ENCODE measurements at regions not wholly inside any gene's neighbourhood (a gene's known extent, or its start where the extent isn't known, plus 50 kb on each side); places are given as distances from the start of the nearest gene placed in this dataset.
"Not testable (repeated sequence)": the region's sequence is repeated elsewhere in the genome, so short reads cannot be mapped to it uniquely, and the experiment has no call there.

DNA sequence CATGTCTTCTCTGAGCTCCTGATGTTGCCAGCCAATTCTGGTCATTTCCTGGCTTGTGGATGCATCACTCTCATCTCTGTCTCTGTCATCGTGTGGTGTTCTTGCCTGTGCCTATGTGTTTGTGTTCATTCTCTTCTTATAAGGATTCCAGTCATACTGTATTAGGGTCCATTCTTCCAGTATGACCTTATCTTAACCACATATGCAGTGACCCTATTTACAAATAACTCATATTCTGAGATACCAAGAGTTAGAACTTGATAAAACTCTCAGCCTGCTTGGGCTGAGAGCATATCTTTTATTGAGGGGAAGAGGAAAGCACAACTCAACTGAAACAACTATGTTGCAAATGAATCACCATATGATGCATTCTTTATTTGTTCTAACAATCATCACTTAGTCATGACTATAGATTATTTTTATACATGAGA, 189.0 kb upstream of the ANXA10 start:
- H3K4me2 ChIP-seq (ENCODE audit: insufficient read depth, low read length), result peak overlapping the region; percentile 59
- no peaks in the 10 kb centered on the region for H3K9me3 ChIP-seq (ENCODE audit: low read depth, low read length)
- H3K36me3 ChIP-seq (ENCODE audit: insufficient read depth, low read length), result no peaks in the 10 kb centered on the region
- peak; percentile 15 for DNase-seq (ENCODE audit: insufficient read length, low spot score, missing footprints)
- H2AFZ ChIP-seq (ENCODE audit: low read length), result peak overlapping the region; percentile 53
- TF ChIP-seq CTCF (IDR thresholded peaks at IDR 0.05; ENCODE audit: extremely low read depth, low read depth, low read length), result no peak
- H3K79me2 ChIP-seq (ENCODE audit: insufficient read depth, low read length), result no peaks in the 10 kb centered on the region
- no peaks in the 10 kb centered on the region for H4K20me1 ChIP-seq (ENCODE audit: insufficient read depth, low read length)
- H3K4me3 ChIP-seq (ENCODE audit: insufficient read depth, low read length), result peak overlapping the region; percentile 15
- H3K27me3 ChIP-seq (ENCODE audit: insufficient read depth, low read length), result no peaks in the 10 kb centered on the region
- H3K4me1 ChIP-seq (ENCODE audit: insufficient read depth, low read length), result peaks cover 9% of the 10 kb centered on the region
- peak overlapping the region; percentile 66 for H3K27ac ChIP-seq (ENCODE audit: low read depth, low read length)

DNA sequence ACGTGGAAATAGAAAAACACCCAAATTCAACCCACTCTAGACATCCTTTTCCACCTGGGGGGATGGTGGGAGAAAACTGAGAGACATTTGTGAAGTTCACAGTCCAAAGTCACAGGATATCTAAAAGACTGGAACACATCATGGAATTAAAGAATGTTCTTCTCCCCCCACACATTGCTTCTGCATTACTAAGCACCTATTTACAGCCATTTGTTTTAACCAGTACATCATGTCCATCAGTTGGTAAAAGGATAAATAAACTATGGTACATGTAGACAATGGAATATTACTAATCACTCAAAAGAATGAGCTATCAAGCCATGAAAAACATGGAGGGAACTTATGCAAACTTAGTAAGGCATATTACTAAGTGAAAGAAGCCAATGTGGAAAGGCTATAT, 185.5 kb upstream of the ANXA10 start:
- no peaks in the 10 kb centered on the region for H3K27me3 ChIP-seq (ENCODE audit: insufficient read depth, low read length)
- H2AFZ ChIP-seq (ENCODE audit: low read length), result peak overlapping the region; percentile 25
- H4K20me1 ChIP-seq (ENCODE audit: insufficient read depth, low read length), result no peaks in the 10 kb centered on the region
- no peaks in the 10 kb centered on the region for H3K36me3 ChIP-seq (ENCODE audit: insufficient read depth, low read length)
- H3K27ac ChIP-seq (ENCODE audit: low read depth, low read length), result no peak overlapping the region
- H3K9me3 ChIP-seq (ENCODE audit: low read depth, low read length), result no peaks in the 10 kb centered on the region
- no peaks in the 10 kb centered on the region for H3K79me2 ChIP-seq (ENCODE audit: insufficient read depth, low read length)
- TF ChIP-seq CTCF (IDR thresholded peaks at IDR 0.05; ENCODE audit: extremely low read depth, low read depth, low read length), result no peak
- no peak overlapping the region for H3K4me2 ChIP-seq (ENCODE audit: insufficient read depth, low read length)
- H3K4me1 ChIP-seq (ENCODE audit: insufficient read depth, low read length), result peaks cover 9% of the 10 kb centered on the region
- no peak overlapping the region for H3K4me3 ChIP-seq (ENCODE audit: insufficient read depth, low read length)
- peak; percentile 3 for DNase-seq (ENCODE audit: insufficient read length, low spot score, missing footprints)

DNA sequence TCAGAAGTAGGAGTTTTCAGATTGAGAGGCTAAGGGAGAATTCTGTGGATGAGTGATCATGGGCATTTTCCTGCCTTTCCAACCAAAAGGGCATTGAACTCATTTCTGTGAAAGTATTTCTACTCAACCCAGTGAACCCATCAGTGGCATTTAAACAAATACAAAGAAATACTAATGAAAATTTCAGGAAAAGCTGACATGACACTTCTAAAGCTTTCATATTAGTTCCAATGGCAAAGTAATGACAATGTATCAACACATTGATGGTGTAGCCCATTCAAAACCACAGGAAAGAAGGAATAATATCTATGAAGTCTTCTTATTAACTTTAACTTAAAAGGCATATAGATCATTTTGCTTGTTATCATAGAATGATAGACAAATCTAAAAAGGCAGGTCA, 183.5 kb upstream of the ANXA10 start:
- Histone ChIP-seq H3K79me2 (ENCODE audit: insufficient read depth, low read length) (no peaks in the 10 kb centered on the region), H4K20me1 (ENCODE audit: insufficient read depth, low read length) (no peaks in the 10 kb centered on the region), H3K9me3 (ENCODE audit: low read depth, low read length) (no peaks in the 10 kb centered on the region), H3K27me3 (ENCODE audit: insufficient read depth, low read length) (no peaks in the 10 kb centered on the region), H3K4me1 (ENCODE audit: insufficient read depth, low read length) (peaks cover 3% of the 10 kb centered on the region), H3K4me2 (ENCODE audit: insufficient read depth, low read length) (no peak overlapping the region), H3K36me3 (ENCODE audit: insufficient read depth, low read length) (no peaks in the 10 kb centered on the region), H3K27ac (ENCODE audit: low read depth, low read length) (no peak overlapping the region), H2AFZ (ENCODE audit: low read length) (no peak overlapping the region), H3K4me3 (ENCODE audit: insufficient read depth, low read length) (no peak overlapping the region)
- TF ChIP-seq CTCF (IDR thresholded peaks at IDR 0.05; ENCODE audit: extremely low read depth, low read depth, low read length), result no peak
- DNase-seq (ENCODE audit: insufficient read length, low spot score, missing footprints), result no peak

DNA sequence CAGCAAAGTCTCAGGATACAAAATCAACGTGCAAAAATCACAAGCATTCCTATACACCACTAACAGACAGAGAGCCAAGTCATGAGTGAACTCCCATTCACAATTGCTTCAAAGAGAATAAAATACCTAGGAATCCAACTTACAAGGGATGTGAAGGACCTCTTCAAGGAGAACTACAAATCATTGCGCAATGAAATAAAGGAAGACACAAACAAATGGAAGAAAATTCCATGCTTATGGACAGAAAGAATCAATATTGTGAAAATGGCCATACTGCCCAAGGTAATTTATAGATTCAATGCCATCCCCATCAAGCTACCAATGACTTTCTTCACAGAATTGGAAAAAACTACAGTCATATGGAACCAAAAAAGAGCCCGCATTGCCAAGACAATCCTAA, 179.8 kb upstream of the ANXA10 start:
- H3K4me3 ChIP-seq (ENCODE audit: insufficient read depth, low read length); H2AFZ ChIP-seq (ENCODE audit: low read length); H3K27me3 ChIP-seq (ENCODE audit: insufficient read depth, low read length); H3K27ac ChIP-seq (ENCODE audit: low read depth, low read length); DNase-seq (ENCODE audit: insufficient read length, low spot score, missing footprints); H3K9me3 ChIP-seq (ENCODE audit: low read depth, low read length); H3K4me1 ChIP-seq (ENCODE audit: insufficient read depth, low read length); H4K20me1 ChIP-seq (ENCODE audit: insufficient read depth, low read length); H3K79me2 ChIP-seq (ENCODE audit: insufficient read depth, low read length); H3K4me2 ChIP-seq (ENCODE audit: insufficient read depth, low read length); H3K36me3 ChIP-seq (ENCODE audit: insufficient read depth, low read length): not testable (repeated sequence)
